ENCODE measurements at regions not wholly inside any gene's neighbourhood (a gene's known extent, or its start where the extent isn't known, plus 50 kb on each side); places are given as distances from the start of the nearest gene placed in this dataset.

GRCh38 chr6:47897247-47897646 is 115.4 kb downstream of the OPN5 start:
- CTCF ChIA-PET, result interaction anchor here (0.9 kb wide), 1 partner anchor 16 kb away, joined by 3 read pairs; no protein-coding TSS in a partner anchor
- Histone ChIP-seq H3K9me3 (no peaks in the 10 kb centered on the region), H3K4me3 (ENCODE audit: low read depth in 2 of 2, low read length in 1 of 2) (no peak overlapping the region), H3K4me1 (ENCODE audit: control insufficient read depth in 1 of 2, insufficient read depth in 2 of 2, low read depth in 1 of 2, low read length in 1 of 2) (no peaks in the 10 kb centered on the region), H2AFZ (ENCODE audit: low read depth) (no peak overlapping the region), H3K4me2 (no peak overlapping the region), H4K20me1 (ENCODE audit: insufficient read depth) (no peaks in the 10 kb centered on the region), H3K9ac (no peak overlapping the region), H3K9me2 (no peaks in the 10 kb centered on the region), H3K27me3 (ENCODE audit: insufficient read depth) (no peaks in the 10 kb centered on the region), H3K36me3 (replicated peaks in 1 of 2; ENCODE audit: control insufficient read depth in 1 of 2, insufficient read depth in 2 of 2, low read length in 1 of 2) (no peaks in the 10 kb centered on the region), H3F3A (replicated peaks; ENCODE audit: insufficient read depth) (no peaks in the 10 kb centered on the region), H3K79me2 (ENCODE audit: insufficient read depth) (no peaks in the 10 kb centered on the region), H3K27ac (ENCODE audit: low read depth in 2 of 2, low read length in 1 of 2) (no peak overlapping the region)
- DNase-seq, result no peak
- POLR2A ChIA-PET, result no interaction called here
- whole genome bisulfite sequencing (ENCODE audit: low lambda C conversion rate), result 11% methylated on average over 3 of the region's 3 CpGs
- TF ChIP-seq RAD21 (IDR thresholded peaks at IDR 0.05; ENCODE audit: low read length) (no peak), CHD2 (IDR thresholded peaks at IDR 0.05; ENCODE audit: low read length, partially characterized antibody) (no peak), GABPA (IDR thresholded peaks at IDR 0.05; ENCODE audit: low read depth) (no peak), REST (IDR thresholded peaks at IDR 0.05; ENCODE audit: low read depth, low read length) (no peak), PBX3 (IDR thresholded peaks at IDR 0.05) (no peak), TCF12 (IDR thresholded peaks at IDR 0.05) (no peak), GATA2 (CRISPR knock-in tag; IDR thresholded peaks at IDR 0.05) (no peak), RXRA (IDR thresholded peaks at IDR 0.05; ENCODE audit: borderline replicate concordance, low read depth) (no peak)

GRCh38 chr6:47890326-47890875 is 108.6 kb downstream of the OPN5 start:
- Histone ChIP-seq H3K4me2 (no peak overlapping the region), H3K79me2 (ENCODE audit: insufficient read depth) (no peaks in the 10 kb centered on the region), H3K9me3 (no peaks in the 10 kb centered on the region), H3K9ac (no peak overlapping the region), H4K20me1 (ENCODE audit: insufficient read depth) (no peaks in the 10 kb centered on the region), H2AFZ (ENCODE audit: low read depth) (no peak overlapping the region), H3K9me2 (no peaks in the 10 kb centered on the region), H3K36me3 (replicated peaks in 1 of 2; ENCODE audit: control insufficient read depth in 1 of 2, insufficient read depth in 2 of 2, low read length in 1 of 2) (no peaks in the 10 kb centered on the region), H3K4me3 (ENCODE audit: low read depth in 2 of 2, low read length in 1 of 2) (no peak overlapping the region), H3K4me1 (ENCODE audit: control insufficient read depth in 1 of 2, insufficient read depth in 2 of 2, low read depth in 1 of 2, low read length in 1 of 2) (no peaks in the 10 kb centered on the region), H3F3A (replicated peaks; ENCODE audit: insufficient read depth) (no peaks in the 10 kb centered on the region), H3K27ac (ENCODE audit: low read depth in 2 of 2, low read length in 1 of 2) (no peak overlapping the region), H3K27me3 (ENCODE audit: insufficient read depth) (no peaks in the 10 kb centered on the region)
- no peak for DNase-seq
- 9% methylated on average over 7 of the region's 7 CpGs for WGBS (ENCODE audit: low lambda C conversion rate)
- ChIA-PET CTCF (no interaction called here), POLR2A (no interaction called here)
- TF ChIP-seq YY1 (IDR thresholded peaks at IDR 0.05; ENCODE audit: low read depth) (no peak), IRF3 (IDR thresholded peaks at IDR 0.05; ENCODE audit: low read depth, low read length) (no peak), FOXJ3 (CRISPR knock-in tag; IDR thresholded peaks at IDR 0.05) (no peak), SMC3 (IDR thresholded peaks at IDR 0.05; ENCODE audit: low read depth, low read length) (no peak), GABPA (IDR thresholded peaks at IDR 0.05; ENCODE audit: low read depth) (no peak), ZBTB33 (IDR thresholded peaks at IDR 0.05; ENCODE audit: borderline replicate concordance, low read depth) (no peak), RAD21 (IDR thresholded peaks at IDR 0.05; ENCODE audit: low read length) (no peak), MXI1 (IDR thresholded peaks at IDR 0.05; ENCODE audit: low read depth, low read length) (no peak), USF1 (IDR thresholded peaks at IDR 0.05; ENCODE audit: borderline replicate concordance, low read depth) (no peak), MEF2A (IDR thresholded peaks at IDR 0.05; ENCODE audit: borderline replicate concordance, low read depth) (no peak), FOSL2 (IDR thresholded peaks at IDR 0.05; ENCODE audit: borderline replicate concordance, low read depth) (no peak), CHD2 (IDR thresholded peaks at IDR 0.05; ENCODE audit: low read length, partially characterized antibody) (no peak), JUND (IDR thresholded peaks at IDR 0.05) (no peak), RFX5 (IDR thresholded peaks at IDR 0.05; ENCODE audit: low read length) (no peak)

Measured in SK-N-SH (cell line).